ENCODE measurements at regions not wholly inside any gene's neighbourhood (a gene's known extent, or its start where the extent isn't known, plus 50 kb on each side); places are given as distances from the start of the nearest gene placed in this dataset.

DNA sequence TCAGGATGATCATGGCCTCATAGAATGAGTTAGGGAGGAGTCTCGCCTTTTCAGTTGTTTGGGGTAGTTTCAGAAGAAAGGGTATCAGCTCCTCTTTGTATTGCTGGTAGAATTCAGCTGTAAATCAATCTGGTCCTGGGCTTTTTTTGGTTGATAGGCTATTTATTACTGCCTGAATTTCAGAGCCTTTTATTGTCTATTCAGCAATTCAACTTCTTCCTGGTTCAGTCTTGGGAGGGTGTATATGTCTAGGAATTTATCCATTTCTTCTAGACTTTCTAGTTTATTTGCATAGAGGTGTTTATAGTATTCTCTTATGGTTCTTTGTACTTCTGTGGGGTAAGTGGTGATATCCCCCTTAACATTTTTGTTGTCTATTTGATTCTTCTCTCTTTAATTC lies 1024.2 kb downstream of the DIPK2A start:
- H3K27me3 ChIP-seq (ENCODE audit: insufficient read depth, low read length) = no peaks in the 10 kb centered on the region; the same call in 1 of the 2 replicates
- H3K23ac ChIP-seq (ENCODE audit: insufficient read length, low read depth, low read length) = no peak overlapping the region
- no peak for DNase-seq
- no peak overlapping the region for H3K56ac ChIP-seq (ENCODE audit: insufficient read length, low read depth, low read length)
- no peak overlapping the region for H3K14ac ChIP-seq (ENCODE audit: insufficient read depth, low read length)
- H3K9me3 Mint-ChIP-seq = peaks cover 0 to 3% of the 10 kb centered on the region in 2 experiments; a peak in 3 of 5 replicates
- H3K27ac Mint-ChIP-seq = no peak overlapping the region
- no peaks in the 10 kb centered on the region for H3K23me2 ChIP-seq (ENCODE audit: insufficient read length, low read depth, low read length, poor library complexity, severe bottlenecking)
- H3K4me1 Mint-ChIP-seq = no peaks in the 10 kb centered on the region
- no peak overlapping the region for H4K91ac ChIP-seq (ENCODE audit: insufficient read length, low read depth, low read length)
- H2BK120ac ChIP-seq (ENCODE audit: low read depth, low read length, poor library complexity, severe bottlenecking) = no peak overlapping the region
- H3K27me3 Mint-ChIP-seq (ENCODE audit: low read depth) = no peaks in the 10 kb centered on the region; the same call in 1 of the 2 replicates
- no peak for TF ChIP-seq CTCF (conservative IDR thresholded peaks at IDR 0.05)
- no peak overlapping the region for H2AFZ ChIP-seq (ENCODE audit: low read length)
- H3K79me1 ChIP-seq (ENCODE audit: insufficient read depth, low read depth, low read length, poor library complexity, severe bottlenecking) = no peaks in the 10 kb centered on the region
- WGBS (ENCODE audit: extremely low coverage, insufficient read length, low lambda C conversion rate) = no CpG with 5 or more reads among the region's 1 CpG
- H4K8ac ChIP-seq (replicated peaks; ENCODE audit: insufficient read length, low read depth, low read length) = no peak overlapping the region
- H2BK12ac ChIP-seq (ENCODE audit: insufficient read length, low read depth, low read length) = no peak overlapping the region
- no peak overlapping the region for H3K27ac ChIP-seq (ENCODE audit: insufficient read length, low read depth, low read length)
- H3K4me2 ChIP-seq (ENCODE audit: insufficient read depth, insufficient read length, low read length) = no peak overlapping the region
- H2BK15ac ChIP-seq (ENCODE audit: low read depth, low read length) = no peak overlapping the region
- no peak overlapping the region for H3K18ac ChIP-seq (ENCODE audit: insufficient read length, low read depth, low read length)
- no peak overlapping the region for H2BK20ac ChIP-seq (ENCODE audit: low read depth, low read length, poor library complexity, severe bottlenecking)
- no peak overlapping the region for H3K4me3 Mint-ChIP-seq
- H2AK5ac ChIP-seq (ENCODE audit: insufficient read length, low read length) = no peak overlapping the region
- H3K79me2 ChIP-seq (ENCODE audit: insufficient read depth, low read length) = no peaks in the 10 kb centered on the region
- H3K9me3 ChIP-seq (ENCODE audit: control insufficient read depth, low read depth, low read length) = no peaks in the 10 kb centered on the region
- no peak overlapping the region for H3K4ac ChIP-seq (ENCODE audit: low read depth, low read length)
- no peak overlapping the region for H4K5ac ChIP-seq (ENCODE audit: insufficient read length, low read depth, low read length)
- no peaks in the 10 kb centered on the region for H3K36me3 Mint-ChIP-seq (ENCODE audit: insufficient read depth in 1 of 3, low read depth in 3 of 3)
- H3K4me1 ChIP-seq (ENCODE audit: insufficient read depth, low read length) = no peaks in the 10 kb centered on the region
- no peak overlapping the region for H2BK5ac ChIP-seq (ENCODE audit: insufficient read length, low read length)
- no peak overlapping the region for H3K9ac ChIP-seq (ENCODE audit: extremely low read depth, insufficient read length, low read length)
- no peaks in the 10 kb centered on the region for H4K20me1 ChIP-seq (ENCODE audit: control insufficient read depth, insufficient read depth, insufficient read length)
- no peak overlapping the region for H3T11ph ChIP-seq (ENCODE audit: low read length)

Measured in H9 (cell line).